Breast epithelium (tissue), 4 donors: ENCODE measurements at regions not wholly inside any gene's neighbourhood (a gene's known extent, or its start where the extent isn't known, plus 50 kb on each side); places are given as distances from the start of the nearest gene placed in this dataset.

Source experiments
- DNase-seq, 2 donors: peaks; one replicate each; pipeline ENCODE4 v3.0.0-alpha.2; 2019; ENCODE audit warnings: low spot score in 2 of 2
- H3K27ac ChIP-seq, 2 donors: fragments of 200-600 bp; sonication (generic) in 1 of 2; one replicate each; pipeline ENCODE4 v1.5.1; 2016 to 2019; ENCODE audit warnings: mild to moderate bottlenecking in 1 of 2
- H3K27me3 ChIP-seq, 2 donors: fragments of 200-600 bp; sonication (generic) in 1 of 2; one replicate each; pipeline versions ENCODE4 v1.5.1 to v1.6.0; 2017 to 2019; ENCODE audit warnings: control low read depth in 1 of 2, mild to moderate bottlenecking in 1 of 2
- H3K36me3 ChIP-seq: fragments of 200-600 bp; one replicate; pipeline ENCODE4 v1.5.1; 2019
- H3K4me1 ChIP-seq, 2 donors: fragments of 200-600 bp; sonication (generic); one replicate each; pipeline ENCODE4 v1.5.1; 2016 to 2019; ENCODE audit warnings: control low read depth in 1 of 2
- H3K4me3 ChIP-seq, 3 donors: fragments of 200-600 bp; sonication (generic); 1 replicate in 2 of 3; 2 replicates in 1 of 3; pipeline ENCODE4 v1.5.1; 2016 to 2019; ENCODE audit warnings: mild to moderate bottlenecking in 3 of 3, moderate library complexity in 2 of 3
- H3K9me3 ChIP-seq, 2 donors: fragments of 200-600 bp; sonication (generic) in 1 of 2; one replicate each; pipeline ENCODE4 v1.5.1; 2016 to 2019; ENCODE audit warnings: control low read depth in 1 of 2
- POLR2A ChIP-seq: fragments of 450-650 bp; IDR thresholded peaks from one replicate; pipeline ENCODE4 v1.6.1; 2016; ENCODE audit warnings: antibody characterized with exemption, mild to moderate bottlenecking, moderate library complexity
- POLR2AphosphoS5 ChIP-seq, 3 donors: sonication (generic); formaldehyde crosslinking; IDR thresholded peaks; one replicate each; pipeline ENCODE4 v1.6.1; 2017; ENCODE audit warnings: antibody characterized with exemption in 3 of 3
- intact Hi-C: fragments of 100-400 bp; cut with DNase I; formaldehyde crosslinking; loops from one replicate; pipeline ENCODE4 v1.15.1; 2023; ENCODE audit warnings: low total_unique reads
- TF ChIP-seq, protein P1 (sequence below), 3 donors: fragments of 450-650 bp; IDR thresholded peaks; one replicate each; pipeline ENCODE4 v1.5.1; 2016 to 2017; ENCODE audit warnings: antibody characterized with exemption in 3 of 3, mild to moderate bottlenecking in 3 of 3, moderate library complexity in 3 of 3

DNA sequence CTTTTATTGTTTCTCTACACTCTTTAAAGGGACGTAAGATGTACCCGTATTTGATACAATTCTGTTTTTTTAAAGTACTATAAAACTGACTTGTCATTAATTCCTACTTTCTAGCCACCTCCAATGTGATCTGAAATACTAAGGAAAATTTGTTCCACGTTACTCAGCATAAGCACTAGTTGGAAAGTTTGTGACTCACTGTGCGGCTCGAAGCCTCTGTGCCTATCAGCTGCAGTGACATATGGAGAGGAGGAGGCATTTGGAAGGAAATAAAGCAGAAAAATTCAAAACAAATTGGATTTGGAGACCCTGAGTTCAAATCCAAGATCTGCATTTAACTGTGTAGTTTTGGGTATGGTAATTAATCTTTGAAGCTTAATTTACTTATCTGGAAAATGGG is 339.3 kb downstream of the BRINP1 start:
- TF ChIP-seq, protein P1, sequence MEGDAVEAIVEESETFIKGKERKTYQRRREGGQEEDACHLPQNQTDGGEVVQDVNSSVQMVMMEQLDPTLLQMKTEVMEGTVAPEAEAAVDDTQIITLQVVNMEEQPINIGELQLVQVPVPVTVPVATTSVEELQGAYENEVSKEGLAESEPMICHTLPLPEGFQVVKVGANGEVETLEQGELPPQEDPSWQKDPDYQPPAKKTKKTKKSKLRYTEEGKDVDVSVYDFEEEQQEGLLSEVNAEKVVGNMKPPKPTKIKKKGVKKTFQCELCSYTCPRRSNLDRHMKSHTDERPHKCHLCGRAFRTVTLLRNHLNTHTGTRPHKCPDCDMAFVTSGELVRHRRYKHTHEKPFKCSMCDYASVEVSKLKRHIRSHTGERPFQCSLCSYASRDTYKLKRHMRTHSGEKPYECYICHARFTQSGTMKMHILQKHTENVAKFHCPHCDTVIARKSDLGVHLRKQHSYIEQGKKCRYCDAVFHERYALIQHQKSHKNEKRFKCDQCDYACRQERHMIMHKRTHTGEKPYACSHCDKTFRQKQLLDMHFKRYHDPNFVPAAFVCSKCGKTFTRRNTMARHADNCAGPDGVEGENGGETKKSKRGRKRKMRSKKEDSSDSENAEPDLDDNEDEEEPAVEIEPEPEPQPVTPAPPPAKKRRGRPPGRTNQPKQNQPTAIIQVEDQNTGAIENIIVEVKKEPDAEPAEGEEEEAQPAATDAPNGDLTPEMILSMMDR (IDR thresholded peaks at IDR 0.05), result no peak
- TF ChIP-seq POLR2AphosphoS5 (IDR thresholded peaks at IDR 0.05), result no peak
- no peak for TF ChIP-seq POLR2A
- H3K27ac ChIP-seq, result peak overlapping the region in 1 of 2 donors; percentile 19
- H3K36me3 ChIP-seq, result no peaks in the 10 kb centered on the region
- intact Hi-C loops, result no loop called here
- no peaks in the 10 kb centered on the region for H3K9me3 ChIP-seq
- no peaks in the 10 kb centered on the region for H3K27me3 ChIP-seq
- DNase-seq, result no peak
- no peak overlapping the region for H3K4me3 ChIP-seq
- H3K4me1 ChIP-seq, result peaks cover 0 to 8% of the 10 kb centered on the region in 2 donors

DNA sequence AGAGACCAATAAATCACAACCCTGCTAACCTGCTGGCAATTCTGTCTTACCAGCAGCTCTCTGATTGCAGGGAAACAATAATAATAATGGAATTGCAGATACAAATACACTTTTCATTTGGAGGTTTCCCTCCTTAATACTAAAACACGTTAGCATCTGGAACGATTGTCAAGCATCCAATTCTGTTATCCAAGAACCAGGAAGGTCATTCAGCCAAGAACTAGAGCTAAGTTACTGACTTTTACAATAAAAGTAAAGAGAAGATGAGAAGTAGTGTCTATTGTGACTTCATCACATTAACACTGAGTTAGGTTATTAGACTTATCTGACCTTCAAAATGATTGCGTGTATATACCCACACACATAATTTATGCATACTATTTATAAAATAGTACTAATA is 335.6 kb downstream of the BRINP1 start:
- intact Hi-C loops, result no loop called here

DNA sequence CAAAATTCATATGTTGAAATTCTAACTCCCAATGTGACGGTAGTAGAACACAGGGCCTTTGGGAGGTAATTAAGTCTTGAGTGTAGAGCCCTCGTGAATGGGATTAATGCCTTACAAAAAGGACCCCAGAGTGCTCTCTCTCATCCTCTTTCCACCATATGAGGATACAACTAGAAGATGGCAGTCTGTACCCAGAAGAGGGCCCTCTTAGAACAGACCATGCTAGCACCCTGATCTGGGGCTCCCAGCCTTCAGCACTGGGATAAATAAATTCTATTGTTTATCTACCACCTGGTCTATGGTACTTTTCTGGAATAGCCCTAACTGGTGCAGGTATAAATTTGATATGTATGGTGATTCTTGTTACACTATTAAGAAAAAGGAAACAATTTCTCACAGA is 332.3 kb downstream of the BRINP1 start:
- no peaks in the 10 kb centered on the region for H3K9me3 ChIP-seq
- intact Hi-C loops, result no loop called here
- H3K36me3 ChIP-seq, result no peaks in the 10 kb centered on the region
- TF ChIP-seq, protein P1 (IDR thresholded peaks at IDR 0.05), result no peak
- TF ChIP-seq POLR2A (no peak), POLR2AphosphoS5 (IDR thresholded peaks at IDR 0.05) (no peak)
- no peaks in the 10 kb centered on the region for H3K27me3 ChIP-seq
- H3K27ac ChIP-seq, result no peak overlapping the region
- no peak for DNase-seq
- no peak overlapping the region for H3K4me3 ChIP-seq
- H3K4me1 ChIP-seq, result no peaks in the 10 kb centered on the region

More for the DNA sequence above, 335.6 kb downstream of the BRINP1 start:
- Histone ChIP-seq H3K9me3 (no peaks in the 10 kb centered on the region), H3K27me3 (no peaks in the 10 kb centered on the region), H3K4me3 (no peak overlapping the region), H3K36me3 (no peaks in the 10 kb centered on the region), H3K4me1 (no peaks in the 10 kb centered on the region), H3K27ac (no peak overlapping the region)
- TF ChIP-seq POLR2A, result no peak
- no peak for TF ChIP-seq POLR2AphosphoS5 (IDR thresholded peaks at IDR 0.05)
- TF ChIP-seq, protein P1 (IDR thresholded peaks at IDR 0.05), result no peak
- DNase-seq, result no peak

DNA sequence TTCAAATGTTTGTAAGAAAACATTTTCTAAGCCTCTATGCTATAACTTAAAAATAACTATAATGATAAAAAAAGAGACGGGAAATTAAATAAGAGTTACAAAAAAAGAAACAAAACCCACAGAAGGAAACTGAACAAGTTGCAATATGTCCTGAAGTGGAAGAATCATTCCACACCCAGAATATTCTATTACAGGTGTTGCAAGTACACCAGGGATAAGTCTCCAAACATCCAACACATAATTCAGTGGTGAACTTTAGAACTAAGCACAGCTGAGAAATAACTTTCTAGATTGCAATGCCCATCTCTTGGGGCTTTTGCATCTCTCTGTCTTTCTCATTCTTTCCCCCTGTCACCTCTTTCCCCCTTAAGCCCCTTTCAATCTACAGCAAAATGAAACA is 325.2 kb downstream of the BRINP1 start:
- Histone ChIP-seq H3K36me3 (no peaks in the 10 kb centered on the region), H3K27ac (no peak overlapping the region), H3K4me3 (no peak overlapping the region), H3K4me1 (no peaks in the 10 kb centered on the region), H3K9me3 (no peaks in the 10 kb centered on the region), H3K27me3 (no peaks in the 10 kb centered on the region)
- TF ChIP-seq POLR2A (no peak), POLR2AphosphoS5 (IDR thresholded peaks at IDR 0.05) (no peak)
- TF ChIP-seq, protein P1 (IDR thresholded peaks at IDR 0.05), result no peak
- no peak for DNase-seq
- intact Hi-C loops, result no loop called here

DNA sequence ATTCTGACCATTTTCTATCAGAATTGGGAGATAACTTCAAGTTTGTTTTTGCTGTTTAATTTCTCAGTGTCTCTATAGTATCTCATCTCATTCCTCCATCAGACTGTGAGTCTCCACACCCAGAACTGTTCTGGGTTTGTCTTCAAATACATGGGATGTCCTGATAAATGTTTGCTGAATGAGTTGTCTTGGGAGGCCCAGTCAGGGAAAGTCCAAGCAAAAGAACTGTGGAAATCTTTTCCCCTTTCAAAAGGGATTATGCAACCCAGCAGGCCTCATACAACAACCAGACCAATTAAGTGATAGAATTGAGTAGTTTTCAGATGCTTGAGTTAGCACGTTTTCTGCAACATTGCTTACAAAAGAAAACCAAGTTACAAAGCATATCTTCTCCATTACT is 324.4 kb downstream of the BRINP1 start:
- TF ChIP-seq POLR2AphosphoS5 (IDR thresholded peaks at IDR 0.05) (no peak), POLR2A (no peak)
- TF ChIP-seq, protein P1 (IDR thresholded peaks at IDR 0.05), result no peak
- no peaks in the 10 kb centered on the region for H3K9me3 ChIP-seq
- DNase-seq, result no peak
- H3K36me3 ChIP-seq, result no peaks in the 10 kb centered on the region
- no peaks in the 10 kb centered on the region for H3K27me3 ChIP-seq
- no peak overlapping the region for H3K4me3 ChIP-seq
- intact Hi-C loops, result no loop called here
- no peaks in the 10 kb centered on the region for H3K4me1 ChIP-seq
- H3K27ac ChIP-seq, result no peak overlapping the region
